Neural cell (in vitro differentiated cells): ENCODE measurements at regions not wholly inside any gene's neighbourhood (a gene's known extent, or its start where the extent isn't known, plus 50 kb on each side); places are given as distances from the start of the nearest gene placed in this dataset.
A peak's percentile ranks its signal among the peaks of the same experiment; 100 is the strongest.

ENCODE experiments used
- H2AFZ ChIP-seq: fragments of 200-600, 300-800 bp; sonication (generic), shearing (Covaris generic); 2 replicates; pipeline ENCODE4 v1.6.0; 2014; ENCODE audit warnings: low read depth, mild to moderate bottlenecking, antibody characterized with exemption, low read length, moderate library complexity
- H3F3A ChIP-seq: fragments of 200-600 bp; shearing (Covaris generic); 2 replicates; pipeline ENCODE4 v1.6.1; 2016; ENCODE audit warnings: mild to moderate bottlenecking, moderate library complexity, mixed read lengths, antibody characterized with exemption, low read length; ENCODE audit not compliant: insufficient read depth, poor library complexity, severe bottlenecking
- H3K27ac ChIP-seq: fragments of 200-600, 300-800 bp; sonication (generic), shearing (Covaris generic); 2 replicates; pipeline ENCODE4 v1.5.1; 2014; ENCODE audit warnings: mild to moderate bottlenecking, low read length, moderate library complexity
- H3K27me3 ChIP-seq: fragments of 300-800, 200-600 bp; sonication (generic), shearing (Covaris generic); 2 replicates; pipeline ENCODE4 v1.6.0; 2014; ENCODE audit warnings: mild to moderate bottlenecking, low read depth, low read length, moderate library complexity; ENCODE audit not compliant: insufficient read depth
- H3K36me3 ChIP-seq: fragments of 300-800, 200-600 bp; sonication (generic), shearing (Covaris generic); 2 replicates; pipeline ENCODE4 v1.5.1; 2014; ENCODE audit warnings: mild to moderate bottlenecking, antibody characterized with exemption, low read length, moderate library complexity; ENCODE audit not compliant: insufficient read depth
- H3K4me2 ChIP-seq: fragments of 300-800, 200-600 bp; sonication (generic), shearing (Covaris generic); 2 replicates; pipeline ENCODE4 v1.6.0; 2014; ENCODE audit warnings: mild to moderate bottlenecking, low read length
- H3K4me3 ChIP-seq: fragments of 300-800, 200-600 bp; sonication (generic), shearing (Covaris generic); 2 replicates; pipeline ENCODE4 v1.5.1; 2014; ENCODE audit warnings: mild to moderate bottlenecking, low read length, moderate library complexity
- H3K79me2 ChIP-seq: fragments of 200-600 bp; shearing (Covaris generic); replicated peaks from 2 replicates; pipeline ENCODE4 v1.6.0; 2014; ENCODE audit warnings: mild to moderate bottlenecking, low read length, moderate library complexity; ENCODE audit not compliant: insufficient read depth
- H3K9ac ChIP-seq: fragments of 300-800, 200-600 bp; sonication (generic), shearing (Covaris generic); 2 replicates; pipeline ENCODE4 v1.6.1; 2016; ENCODE audit warnings: mild to moderate bottlenecking, low read length, mixed read lengths
- H3K9me2 ChIP-seq: fragments of 200-600 bp; shearing (Covaris generic); 2 replicates; pipeline ENCODE4 v1.6.1; 2016; ENCODE audit warnings: mild to moderate bottlenecking, low read length, mixed read lengths; ENCODE audit not compliant: insufficient read depth
- H3K9me3 ChIP-seq: fragments of 200-600, 300-800 bp; sonication (generic), shearing (Covaris generic); 2 replicates; pipeline ENCODE4 v1.6.1; 2016; ENCODE audit warnings: mild to moderate bottlenecking, mixed run types, low read length, moderate library complexity, mixed read lengths
- H4K20me1 ChIP-seq: fragments of 200-600 bp; shearing (Covaris generic); 2 replicates; pipeline ENCODE4 v1.6.1; 2016; ENCODE audit warnings: mild to moderate bottlenecking, mixed run types; ENCODE audit not compliant: insufficient read depth
- CTCF ChIP-seq: fragments of 450-650 bp; IDR thresholded peaks from 2 replicates; pipeline ENCODE4 v1.5.1; 2014; ENCODE audit warnings: antibody characterized with exemption, mild to moderate bottlenecking, moderate library complexity; ENCODE audit not compliant: poor library complexity, severe bottlenecking
- EP300 ChIP-seq: fragments of 450-650 bp; conservative IDR thresholded peaks from 2 replicates; pipeline ENCODE4 v1.6.1; 2014; ENCODE audit warnings: antibody characterized with exemption, mild to moderate bottlenecking, moderate library complexity; ENCODE audit not compliant: poor library complexity, severe bottlenecking
- EZH2 ChIP-seq: fragments of 200-600, 300-800 bp; shearing (Covaris generic), sonication (generic); IDR thresholded peaks from 2 replicates; pipeline ENCODE4 v1.6.1; 2014; ENCODE audit warnings: antibody characterized with exemption, low read length, borderline replicate concordance, mild to moderate bottlenecking; ENCODE audit not compliant: insufficient read depth, poor library complexity, severe bottlenecking
- MXI1 ChIP-seq: fragments of 450-650 bp; conservative IDR thresholded peaks from 2 replicates; pipeline ENCODE4 v1.6.1; 2014; ENCODE audit warnings: antibody characterized with exemption, mild to moderate bottlenecking; ENCODE audit not compliant: poor library complexity, severe bottlenecking
- POLR2AphosphoS5 ChIP-seq: IDR thresholded peaks from 2 replicates; pipeline ENCODE4 v1.6.1; 2012
- RAD21 ChIP-seq: fragments of 450-650 bp; conservative IDR thresholded peaks from 2 replicates; pipeline ENCODE4 v1.6.1; 2014; ENCODE audit warnings: antibody characterized with exemption, mild to moderate bottlenecking, moderate library complexity
- REST ChIP-seq: IDR thresholded peaks from 2 replicates; pipeline ENCODE4 v1.6.1; 2012; ENCODE audit warnings: borderline replicate concordance
- SMC3 ChIP-seq: fragments of 450-650 bp; conservative IDR thresholded peaks from 2 replicates; pipeline ENCODE4 v1.6.1; 2014; ENCODE audit warnings: antibody characterized with exemption, mild to moderate bottlenecking, moderate library complexity; ENCODE audit not compliant: poor library complexity
- TAF1 ChIP-seq: IDR thresholded peaks from 2 replicates; pipeline ENCODE4 v1.6.1; 2012; ENCODE audit warnings: low read depth

GRCh38 chr16:55257966-55258613, 65.9 kb upstream of the IRX6 start:
- TF ChIP-seq CTCF (peak; percentile 14), RAD21 (peak; percentile 12), SMC3 (no peak), REST (no peak), EZH2 (no peak), MXI1 (no peak), TAF1 (no peak)
- no peak overlapping the region for H3K4me2 ChIP-seq
- H3K27me3 ChIP-seq = no peaks in the 10 kb centered on the region
- no peaks in the 10 kb centered on the region for H3K79me2 ChIP-seq
- H3K9me3 ChIP-seq = no peaks in the 10 kb centered on the region
- no peaks in the 10 kb centered on the region for H3K36me3 ChIP-seq
- H2AFZ ChIP-seq = no peak overlapping the region
- no peaks in the 10 kb centered on the region for H3K9me2 ChIP-seq
- H3K27ac ChIP-seq = no peak overlapping the region
- no peaks in the 10 kb centered on the region for H3F3A ChIP-seq
- no peak overlapping the region for H3K9ac ChIP-seq
- no peaks in the 10 kb centered on the region for H4K20me1 ChIP-seq
- H3K4me3 ChIP-seq = no peak overlapping the region

- Histone ChIP-seq H3K9me3 (peaks cover 5% of the 10 kb centered on the region), H3K4me3 (no peak overlapping the region), H2AFZ (no peak overlapping the region), H3K9me2 (no peaks in the 10 kb centered on the region), H3K27ac (no peak overlapping the region), H3K9ac (no peak overlapping the region), H4K20me1 (no peaks in the 10 kb centered on the region), H3F3A (no peaks in the 10 kb centered on the region), H3K27me3 (no peaks in the 10 kb centered on the region), H3K79me2 (no peaks in the 10 kb centered on the region), H3K4me2 (no peak overlapping the region), H3K36me3 (no peaks in the 10 kb centered on the region)
- TF ChIP-seq MXI1 (no peak), EZH2 (no peak), SMC3 (no peak), EP300 (no peak), TAF1 (no peak), REST (no peak), CTCF (no peak), RAD21 (no peak), POLR2AphosphoS5 (no peak)
Measured at GRCh38 chr16:55261301-55261700, 62.7 kb upstream of the IRX6 start.
